ENCODE measurements at regions not wholly inside any gene's neighbourhood (a gene's known extent, or its start where the extent isn't known, plus 50 kb on each side); places are given as distances from the start of the nearest gene placed in this dataset.

- TF ChIP-seq EP300 (IDR thresholded peaks at IDR 0.05) (no peak), CTCF (IDR thresholded peaks at IDR 0.05) (peak; percentile 60 to 76 (median 68))
These were observed 170.1 kb upstream of the CDH13 start for GRCh38 chr16:82456683-82457082.

Data from upper lobe of left lung (tissue), 4 donors.